K562 (cell line): ENCODE measurements at regions not wholly inside any gene's neighbourhood (a gene's known extent, or its start where the extent isn't known, plus 50 kb on each side); places are given as distances from the start of the nearest gene placed in this dataset.

ENCODE experiments used
- POLR2A ChIP-seq: fragments of 450-650 bp; conservative IDR thresholded peaks from 2 replicates; pipeline ENCODE4 v1.6.1; 2016
- POLR2AphosphoS5 ChIP-seq: IDR thresholded peaks from 2 replicates; pipeline ENCODE4 v1.6.1; 2011; ENCODE audit warnings: mild to moderate bottlenecking, low read depth, low read length, moderate library complexity; ENCODE audit not compliant: control insufficient read depth, insufficient read depth
- SMC3 ChIP-seq: conservative IDR thresholded peaks from 2 replicates; pipeline ENCODE4 v1.6.1; 2011; ENCODE audit warnings: low read depth, low read length, improper control_type of control experiment; ENCODE audit not compliant: insufficient read depth
- SOX6 ChIP-seq: fragments of 450-650 bp; IDR thresholded peaks from 2 replicates; pipeline ENCODE4 v1.6.1; 2014; ENCODE audit warnings: mild to moderate bottlenecking
- ZFX ChIP-seq: sonication (generic); formaldehyde crosslinking; IDR thresholded peaks from 2 replicates; pipeline ENCODE4 v1.8.0; 2022; ENCODE audit warnings: mild to moderate bottlenecking, missing genetic modification reagents, moderate library complexity
- TF ChIP-seq, protein P1 (sequence below), 3 experiments: IDR thresholded peaks in 2 of 3; conservative IDR thresholded peaks in 1 of 3; 2 replicates each; pipeline ENCODE4 v1.5.1; 2011 to 2012; ENCODE audit warnings: low read length in 3 of 3, mild to moderate bottlenecking in 3 of 3, control low read depth in 2 of 3, improper control_type of control experiment in 1 of 3, inconsistent platforms in 1 of 3, low read depth in 1 of 3, mixed read lengths in 1 of 3, moderate library complexity in 1 of 3; ENCODE audit not compliant: insufficient read depth in 2 of 3

DNA sequence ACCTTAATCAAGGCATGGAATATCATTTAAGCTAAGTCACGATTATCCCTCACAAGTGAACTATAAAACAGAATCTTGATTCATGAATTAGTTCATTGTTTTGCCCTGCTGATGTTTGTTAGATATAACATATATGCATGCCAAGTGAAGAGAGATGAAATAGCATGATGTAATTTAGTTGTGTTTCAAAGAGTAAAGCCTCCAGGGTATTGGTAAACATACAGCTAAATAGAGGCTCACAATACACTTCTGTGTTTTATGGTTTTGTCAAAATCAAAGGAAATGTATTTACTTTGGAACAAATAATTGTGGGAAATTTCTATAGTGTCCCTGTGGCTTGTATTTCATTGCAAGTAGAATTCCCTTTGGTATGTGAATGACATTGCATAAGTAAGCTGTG is 69.0 kb upstream of the LEF1 start:
- TF ChIP-seq, protein P1, sequence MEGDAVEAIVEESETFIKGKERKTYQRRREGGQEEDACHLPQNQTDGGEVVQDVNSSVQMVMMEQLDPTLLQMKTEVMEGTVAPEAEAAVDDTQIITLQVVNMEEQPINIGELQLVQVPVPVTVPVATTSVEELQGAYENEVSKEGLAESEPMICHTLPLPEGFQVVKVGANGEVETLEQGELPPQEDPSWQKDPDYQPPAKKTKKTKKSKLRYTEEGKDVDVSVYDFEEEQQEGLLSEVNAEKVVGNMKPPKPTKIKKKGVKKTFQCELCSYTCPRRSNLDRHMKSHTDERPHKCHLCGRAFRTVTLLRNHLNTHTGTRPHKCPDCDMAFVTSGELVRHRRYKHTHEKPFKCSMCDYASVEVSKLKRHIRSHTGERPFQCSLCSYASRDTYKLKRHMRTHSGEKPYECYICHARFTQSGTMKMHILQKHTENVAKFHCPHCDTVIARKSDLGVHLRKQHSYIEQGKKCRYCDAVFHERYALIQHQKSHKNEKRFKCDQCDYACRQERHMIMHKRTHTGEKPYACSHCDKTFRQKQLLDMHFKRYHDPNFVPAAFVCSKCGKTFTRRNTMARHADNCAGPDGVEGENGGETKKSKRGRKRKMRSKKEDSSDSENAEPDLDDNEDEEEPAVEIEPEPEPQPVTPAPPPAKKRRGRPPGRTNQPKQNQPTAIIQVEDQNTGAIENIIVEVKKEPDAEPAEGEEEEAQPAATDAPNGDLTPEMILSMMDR (IDR thresholded peaks at IDR 0.05 in 2 of 3, conservative IDR thresholded peaks at IDR 0.05 in 1 of 3; ENCODE audit: insufficient read depth in 2 of 3, low read depth in 1 of 3, low read length in 3 of 3) = no peak
- TF ChIP-seq SMC3 = no peak
- no peak for TF ChIP-seq POLR2AphosphoS5
- no peak for TF ChIP-seq SOX6
- no peak for TF ChIP-seq POLR2A
- TF ChIP-seq ZFX = no peak
